GM23338 (cell line): ENCODE measurements at regions not wholly inside any gene's neighbourhood (a gene's known extent, or its start where the extent isn't known, plus 50 kb on each side); places are given as distances from the start of the nearest gene placed in this dataset.

Experiments
- ATAC-seq: fragments of 200-7000 bp; cut with Tn5 transposase; 3 replicates; pipeline ENCODE4 v1.9.1; 2020
- DNase-seq: peaks from one replicate; pipeline ENCODE4 v3.0.0-alpha.2; 2015; ENCODE audit warnings: low spot score
- H2AFZ ChIP-seq: fragments of 200-600 bp; sonication (generic); 2 replicates; pipeline ENCODE4 v1.8.0; 2016; ENCODE audit warnings: antibody characterized with exemption, mild to moderate bottlenecking, moderate library complexity
- H3F3A ChIP-seq: fragments of 200-600 bp; sonication (generic); replicated peaks from 2 replicates; pipeline ENCODE4 v1.8.0; 2017; ENCODE audit warnings: antibody characterized with exemption, mixed run types, low read depth
- H3K27ac ChIP-seq: fragments of 200-600 bp; sonication (generic); 2 replicates; pipeline ENCODE4 v1.6.1; 2016; ENCODE audit warnings: low read depth
- H3K27me3 ChIP-seq: fragments of 200-600 bp; sonication (generic); 2 replicates; pipeline ENCODE4 v1.8.0; 2016; ENCODE audit warnings: mild to moderate bottlenecking, mixed run types, moderate library complexity; ENCODE audit not compliant: insufficient read depth
- H3K36me3 ChIP-seq: fragments of 200-600 bp; sonication (generic); 2 replicates; pipeline ENCODE4 v1.8.0; 2016; ENCODE audit warnings: mild to moderate bottlenecking; ENCODE audit not compliant: insufficient read depth
- H3K4me1 ChIP-seq: fragments of 200-600 bp; sonication (generic); 2 replicates; pipeline ENCODE4 v1.8.0; 2016; ENCODE audit warnings: mild to moderate bottlenecking, moderate library complexity; ENCODE audit not compliant: insufficient read depth
- H3K4me2 ChIP-seq: fragments of 200-600 bp; sonication (generic); 2 replicates; pipeline ENCODE4 v1.7.1; 2017; ENCODE audit warnings: mixed run types
- H3K4me3 ChIP-seq: fragments of 200-600 bp; sonication (generic); 2 replicates; pipeline ENCODE4 v1.6.1; 2016; ENCODE audit warnings: mixed run types
- H3K79me2 ChIP-seq: fragments of 200-600 bp; sonication (generic); replicated peaks from 2 replicates; pipeline ENCODE4 v1.8.0; 2017; ENCODE audit warnings: mild to moderate bottlenecking; ENCODE audit not compliant: insufficient read depth
- H3K9me2 ChIP-seq: fragments of 200-600 bp; sonication (generic); 2 replicates; pipeline ENCODE4 v1.8.0; 2017; ENCODE audit not compliant: insufficient read depth
- H4K20me1 ChIP-seq: fragments of 200-600 bp; sonication (generic); replicated peaks from 2 replicates; pipeline ENCODE4 v1.8.0; 2017; ENCODE audit warnings: mild to moderate bottlenecking; ENCODE audit not compliant: insufficient read depth
- H3K27ac Mint-ChIP-seq: 2 replicates; pipeline ENCODE4 v1.8.0; 2020; ENCODE audit warnings: inconsistent platforms, mild to moderate bottlenecking, moderate library complexity, mixed read lengths
- H3K27me3 Mint-ChIP-seq: 3 replicates; pipeline ENCODE4 v1.8.0; 2022; ENCODE audit warnings: low read depth, mild to moderate bottlenecking, moderate library complexity, mixed read lengths, inconsistent platforms; ENCODE audit not compliant: insufficient read depth, poor library complexity
- H3K36me3 Mint-ChIP-seq: 3 replicates; pipeline ENCODE4 v1.8.0; 2021; ENCODE audit warnings: low read depth, mild to moderate bottlenecking, inconsistent platforms, moderate library complexity, mixed read lengths
- H3K4me1 Mint-ChIP-seq: 3 replicates; pipeline ENCODE4 v1.8.0; 2020; ENCODE audit warnings: mild to moderate bottlenecking, inconsistent platforms, mixed read lengths
- H3K4me3 Mint-ChIP-seq: 3 replicates; pipeline ENCODE4 v1.8.0; 2021; ENCODE audit warnings: moderate library complexity, mild to moderate bottlenecking, inconsistent platforms, mixed read lengths
- H3K9me3 Mint-ChIP-seq: 3 replicates; pipeline ENCODE4 v1.8.0; 2020; ENCODE audit warnings: moderate library complexity, mild to moderate bottlenecking, inconsistent platforms, mixed read lengths
- CREB1 ChIP-seq: fragments of 250-450 bp; sonication (Bioruptor Pico); IDR thresholded peaks from 2 replicates; pipeline ENCODE4 v1.5.0; 2020; ENCODE audit warnings: low read depth, mild to moderate bottlenecking, moderate library complexity
- EZH2 ChIP-seq: fragments of 200-600 bp; sonication (generic); IDR thresholded peaks from one replicate; pipeline ENCODE4 v1.8.0; 2017; ENCODE audit warnings: antibody characterized with exemption, mild to moderate bottlenecking, low read depth; ENCODE audit not compliant: unreplicated experiment
- JUNB ChIP-seq: IDR thresholded peaks from one replicate; pipeline ENCODE4 v1.6.1; 2016; ENCODE audit warnings: antibody characterized with exemption; ENCODE audit not compliant: unreplicated experiment
- ZNF114 ChIP-seq: fragments of 250-450 bp; sonication (Bioruptor Pico); IDR thresholded peaks from 2 replicates; pipeline ENCODE4 v1.5.0; 2020; ENCODE audit warnings: mild to moderate bottlenecking, moderate library complexity
- TF ChIP-seq, protein P1 (sequence below): fragments of 250-450 bp; sonication (Bioruptor Pico); IDR thresholded peaks from 2 replicates; pipeline ENCODE4 v1.5.0; 2020; ENCODE audit warnings: mild to moderate bottlenecking, moderate library complexity
- TF ChIP-seq, protein P2 (sequence below): IDR thresholded peaks from 2 replicates; pipeline ENCODE4 v1.6.1; 2016; ENCODE audit warnings: antibody characterized with exemption

DNA sequence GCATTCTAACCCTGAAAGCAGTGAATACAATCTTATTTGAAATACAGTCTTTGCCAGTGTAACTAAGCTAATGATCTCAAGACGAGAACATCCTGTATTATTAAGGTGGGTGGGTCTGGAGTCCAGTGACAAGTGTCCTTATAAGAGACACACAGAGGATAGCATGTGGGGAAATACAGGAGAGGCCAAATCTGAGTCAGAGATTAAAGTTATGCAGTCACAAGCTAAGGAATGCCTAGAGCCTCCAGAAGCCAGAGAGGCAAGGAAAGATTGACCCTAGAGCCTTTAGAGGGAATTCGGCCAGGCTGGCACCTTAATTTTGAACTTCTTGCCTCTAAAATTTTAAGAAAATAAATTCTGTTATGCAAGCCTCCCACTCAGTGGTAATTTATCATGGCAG, 87.5 kb upstream of the HGF start:
- Histone ChIP-seq H3K9me2 (no peaks in the 10 kb centered on the region), H3K36me3 (no peaks in the 10 kb centered on the region), H3K27ac (no peak overlapping the region), H3K79me2 (no peaks in the 10 kb centered on the region), H3K4me1 (no peaks in the 10 kb centered on the region), H3K4me2 (no peak overlapping the region), H2AFZ (no peak overlapping the region), H3K27me3 (no peaks in the 10 kb centered on the region), H3K4me3 (no peak overlapping the region), H4K20me1 (no peaks in the 10 kb centered on the region), H3F3A (no peaks in the 10 kb centered on the region)
- DNase-seq (no peak), ATAC-seq (no peak; the same call in 2 of the 3 replicates)
- Mint-ChIP-seq H3K9me3 (no peaks in the 10 kb centered on the region), H3K27ac (no peak overlapping the region), H3K27me3 (peaks cover 3% of the 10 kb centered on the region), H3K4me3 (no peak overlapping the region), H3K4me1 (peaks cover 7% of the 10 kb centered on the region), H3K36me3 (no peaks in the 10 kb centered on the region)
- no peak for TF ChIP-seq ZNF114
- no peak for TF ChIP-seq EZH2
- TF ChIP-seq, protein P1, sequence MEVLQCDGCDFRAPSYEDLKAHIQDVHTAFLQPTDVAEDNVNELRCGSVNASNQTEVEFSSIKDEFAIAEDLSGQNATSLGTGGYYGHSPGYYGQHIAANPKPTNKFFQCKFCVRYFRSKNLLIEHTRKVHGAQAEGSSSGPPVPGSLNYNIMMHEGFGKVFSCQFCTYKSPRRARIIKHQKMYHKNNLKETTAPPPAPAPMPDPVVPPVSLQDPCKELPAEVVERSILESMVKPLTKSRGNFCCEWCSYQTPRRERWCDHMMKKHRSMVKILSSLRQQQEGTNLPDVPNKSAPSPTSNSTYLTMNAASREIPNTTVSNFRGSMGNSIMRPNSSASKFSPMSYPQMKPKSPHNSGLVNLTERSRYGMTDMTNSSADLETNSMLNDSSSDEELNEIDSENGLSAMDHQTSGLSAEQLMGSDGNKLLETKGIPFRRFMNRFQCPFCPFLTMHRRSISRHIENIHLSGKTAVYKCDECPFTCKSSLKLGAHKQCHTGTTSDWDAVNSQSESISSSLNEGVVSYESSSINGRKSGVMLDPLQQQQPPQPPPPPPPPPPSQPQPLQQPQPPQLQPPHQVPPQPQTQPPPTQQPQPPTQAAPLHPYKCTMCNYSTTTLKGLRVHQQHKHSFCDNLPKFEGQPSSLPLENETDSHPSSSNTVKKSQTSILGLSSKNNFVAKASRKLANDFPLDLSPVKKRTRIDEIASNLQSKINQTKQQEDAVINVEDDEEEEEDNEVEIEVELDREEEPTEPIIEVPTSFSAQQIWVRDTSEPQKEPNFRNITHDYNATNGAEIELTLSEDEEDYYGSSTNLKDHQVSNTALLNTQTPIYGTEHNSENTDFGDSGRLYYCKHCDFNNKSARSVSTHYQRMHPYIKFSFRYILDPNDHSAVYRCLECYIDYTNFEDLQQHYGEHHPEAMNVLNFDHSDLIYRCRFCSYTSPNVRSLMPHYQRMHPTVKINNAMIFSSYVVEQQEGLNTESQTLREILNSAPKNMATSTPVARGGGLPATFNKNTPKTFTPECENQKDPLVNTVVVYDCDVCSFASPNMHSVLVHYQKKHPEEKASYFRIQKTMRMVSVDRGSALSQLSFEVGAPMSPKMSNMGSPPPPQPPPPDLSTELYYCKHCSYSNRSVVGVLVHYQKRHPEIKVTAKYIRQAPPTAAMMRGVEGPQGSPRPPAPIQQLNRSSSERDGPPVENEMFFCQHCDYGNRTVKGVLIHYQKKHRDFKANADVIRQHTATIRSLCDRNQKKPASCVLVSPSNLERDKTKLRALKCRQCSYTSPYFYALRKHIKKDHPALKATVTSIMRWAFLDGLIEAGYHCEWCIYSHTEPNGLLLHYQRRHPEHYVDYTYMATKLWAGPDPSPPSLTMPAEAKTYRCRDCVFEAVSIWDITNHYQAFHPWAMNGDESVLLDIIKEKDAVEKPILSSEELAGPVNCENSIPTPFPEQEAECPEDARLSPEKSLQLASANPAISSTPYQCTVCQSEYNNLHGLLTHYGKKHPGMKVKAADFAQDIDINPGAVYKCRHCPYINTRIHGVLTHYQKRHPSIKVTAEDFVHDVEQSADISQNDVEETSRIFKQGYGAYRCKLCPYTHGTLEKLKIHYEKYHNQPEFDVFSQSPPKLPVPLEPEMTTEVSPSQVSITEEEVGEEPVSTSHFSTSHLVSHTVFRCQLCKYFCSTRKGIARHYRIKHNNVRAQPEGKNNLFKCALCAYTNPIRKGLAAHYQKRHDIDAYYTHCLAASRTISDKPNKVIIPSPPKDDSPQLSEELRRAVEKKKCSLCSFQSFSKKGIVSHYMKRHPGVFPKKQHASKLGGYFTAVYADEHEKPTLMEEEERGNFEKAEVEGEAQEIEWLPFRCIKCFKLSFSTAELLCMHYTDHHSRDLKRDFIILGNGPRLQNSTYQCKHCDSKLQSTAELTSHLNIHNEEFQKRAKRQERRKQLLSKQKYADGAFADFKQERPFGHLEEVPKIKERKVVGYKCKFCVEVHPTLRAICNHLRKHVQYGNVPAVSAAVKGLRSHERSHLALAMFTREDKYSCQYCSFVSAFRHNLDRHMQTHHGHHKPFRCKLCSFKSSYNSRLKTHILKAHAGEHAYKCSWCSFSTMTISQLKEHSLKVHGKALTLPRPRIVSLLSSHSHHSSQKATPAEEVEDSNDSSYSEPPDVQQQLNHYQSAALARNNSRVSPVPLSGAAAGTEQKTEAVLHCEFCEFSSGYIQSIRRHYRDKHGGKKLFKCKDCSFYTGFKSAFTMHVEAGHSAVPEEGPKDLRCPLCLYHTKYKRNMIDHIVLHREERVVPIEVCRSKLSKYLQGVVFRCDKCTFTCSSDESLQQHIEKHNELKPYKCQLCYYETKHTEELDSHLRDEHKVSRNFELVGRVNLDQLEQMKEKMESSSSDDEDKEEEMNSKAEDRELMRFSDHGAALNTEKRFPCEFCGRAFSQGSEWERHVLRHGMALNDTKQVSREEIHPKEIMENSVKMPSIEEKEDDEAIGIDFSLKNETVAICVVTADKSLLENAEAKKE (CRISPR knock-in tag): no peak
- no peak for TF ChIP-seq JUNB
- TF ChIP-seq CREB1 (CRISPR knock-in tag): no peak

DNA sequence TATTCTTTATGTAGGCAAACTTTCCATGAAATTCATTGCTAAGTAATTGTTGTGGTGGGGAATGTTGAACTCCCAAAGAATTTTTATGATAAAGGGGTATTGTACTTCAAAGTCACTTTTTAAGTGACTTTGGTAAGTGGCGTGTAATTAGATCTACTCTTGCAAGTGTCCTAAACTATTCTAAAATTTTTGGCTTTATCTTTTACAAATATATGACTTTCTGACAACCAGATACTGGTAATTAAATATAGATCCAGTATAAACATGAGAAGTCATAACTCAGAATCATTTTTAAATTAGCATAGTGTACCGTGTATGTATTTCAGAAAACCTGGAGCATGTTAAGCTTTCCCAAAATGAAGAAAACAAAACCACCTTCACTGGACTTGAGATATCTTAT, 84.7 kb upstream of the HGF start:
- Mint-ChIP-seq H3K4me3 (no peak overlapping the region), H3K27me3 (peaks cover 3% of the 10 kb centered on the region), H3K36me3 (no peaks in the 10 kb centered on the region), H3K9me3 (no peaks in the 10 kb centered on the region), H3K4me1 (peaks cover 22% of the 10 kb centered on the region), H3K27ac (no peak overlapping the region)
- H2AFZ ChIP-seq: no peak overlapping the region
- no peaks in the 10 kb centered on the region for H3K79me2 ChIP-seq
- no peak overlapping the region for H3K4me3 ChIP-seq
- ATAC-seq: no peak
- H3F3A ChIP-seq: no peaks in the 10 kb centered on the region
- no peak overlapping the region for H3K4me2 ChIP-seq
- no peaks in the 10 kb centered on the region for H3K36me3 ChIP-seq
- H3K27ac ChIP-seq: no peak overlapping the region
- no peaks in the 10 kb centered on the region for H4K20me1 ChIP-seq
- H3K4me1 ChIP-seq: peaks cover 8% of the 10 kb centered on the region; the same call in 1 of the 2 replicates
- no peak for DNase-seq
- no peaks in the 10 kb centered on the region for H3K9me2 ChIP-seq
- no peaks in the 10 kb centered on the region for H3K27me3 ChIP-seq
- TF ChIP-seq EZH2: no peak
- TF ChIP-seq, protein P2, sequence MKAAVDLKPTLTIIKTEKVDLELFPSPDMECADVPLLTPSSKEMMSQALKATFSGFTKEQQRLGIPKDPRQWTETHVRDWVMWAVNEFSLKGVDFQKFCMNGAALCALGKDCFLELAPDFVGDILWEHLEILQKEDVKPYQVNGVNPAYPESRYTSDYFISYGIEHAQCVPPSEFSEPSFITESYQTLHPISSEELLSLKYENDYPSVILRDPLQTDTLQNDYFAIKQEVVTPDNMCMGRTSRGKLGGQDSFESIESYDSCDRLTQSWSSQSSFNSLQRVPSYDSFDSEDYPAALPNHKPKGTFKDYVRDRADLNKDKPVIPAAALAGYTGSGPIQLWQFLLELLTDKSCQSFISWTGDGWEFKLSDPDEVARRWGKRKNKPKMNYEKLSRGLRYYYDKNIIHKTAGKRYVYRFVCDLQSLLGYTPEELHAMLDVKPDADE: no peak
- TF ChIP-seq, protein P1 (CRISPR knock-in tag): no peak
